ENCODE measurements at regions not wholly inside any gene's neighbourhood (a gene's known extent, or its start where the extent isn't known, plus 50 kb on each side); places are given as distances from the start of the nearest gene placed in this dataset.
"Not testable (repeated sequence)": the region's sequence is repeated elsewhere in the genome, so short reads cannot be mapped to it uniquely, and the experiment has no call there.

DNA sequence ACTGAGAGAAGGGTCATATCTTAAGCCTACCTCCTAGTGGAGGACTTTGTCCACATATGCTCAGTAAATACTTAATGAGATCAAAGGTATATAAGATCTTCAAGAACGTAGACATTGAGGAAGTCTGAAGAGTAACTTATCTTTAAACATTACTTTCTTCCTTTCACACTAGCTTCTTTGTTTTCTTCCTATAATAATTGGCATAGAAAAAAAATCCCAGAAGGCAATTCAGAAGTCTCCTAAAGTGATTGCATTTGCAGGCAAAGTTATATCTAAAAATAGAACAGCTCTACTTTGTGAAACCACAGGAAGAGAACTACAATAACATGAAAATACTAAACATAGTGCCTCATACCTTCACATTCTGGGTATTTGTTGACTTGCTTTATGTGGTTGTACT lies 150.4 kb downstream of the PPP1R3A start:
- no peak for DNase-seq (ENCODE audit: low read depth in 1 of 2, low spot score in 2 of 2)
- Histone ChIP-seq H3K27ac (no peak overlapping the region), H3K4me3 (no peak overlapping the region), H3K36me3 (no peaks in the 10 kb centered on the region), H3K27me3 (replicated peaks) (no peaks in the 10 kb centered on the region), H3K9me3 (replicated peaks) (no peaks in the 10 kb centered on the region), H3K4me1 (replicated peaks) (0 out of 2 replicates have a peak, but pooled peaks cover 5% of the 10 kb centered on the region)

DNA sequence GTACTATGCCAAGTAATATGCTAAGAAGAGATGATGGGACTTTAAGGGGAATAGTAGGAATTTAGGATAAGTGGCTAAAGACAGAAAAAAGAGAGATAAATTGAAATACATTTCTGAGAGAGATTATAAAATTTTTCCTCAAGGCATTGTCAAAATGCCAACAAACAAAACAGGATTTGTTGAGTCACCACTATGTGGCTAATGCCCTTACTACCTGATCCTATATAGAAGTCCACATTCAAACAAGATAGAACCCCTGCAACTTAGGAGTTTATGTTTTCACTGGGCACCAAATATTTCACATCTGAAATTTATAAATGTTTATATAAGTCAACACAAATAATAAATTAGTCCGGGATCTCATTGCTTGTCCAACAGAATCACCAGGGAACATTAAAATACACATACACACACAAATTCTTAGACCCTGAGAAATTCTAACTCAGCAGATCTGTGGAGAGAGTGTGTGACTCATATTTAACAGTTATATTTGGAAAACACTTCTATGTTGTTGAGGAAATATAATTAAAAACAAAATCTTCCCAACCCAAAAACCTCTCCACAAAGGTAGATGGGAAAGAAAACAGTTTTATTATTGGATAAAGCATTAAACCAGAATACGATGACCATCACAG lies 154.3 kb downstream of the PPP1R3A start:
- Histone ChIP-seq H3K27ac (no peak overlapping the region), H3K9me3 (replicated peaks) (no peaks in the 10 kb centered on the region), H3K27me3 (replicated peaks) (no peaks in the 10 kb centered on the region), H3K36me3 (no peaks in the 10 kb centered on the region), H3K4me1 (replicated peaks) (0 out of 2 replicates have a peak, but pooled peaks cover 5% of the 10 kb centered on the region), H3K4me3 (no peak overlapping the region)
- DNase-seq (ENCODE audit: low read depth in 1 of 2, low spot score in 2 of 2) = no peak

DNA sequence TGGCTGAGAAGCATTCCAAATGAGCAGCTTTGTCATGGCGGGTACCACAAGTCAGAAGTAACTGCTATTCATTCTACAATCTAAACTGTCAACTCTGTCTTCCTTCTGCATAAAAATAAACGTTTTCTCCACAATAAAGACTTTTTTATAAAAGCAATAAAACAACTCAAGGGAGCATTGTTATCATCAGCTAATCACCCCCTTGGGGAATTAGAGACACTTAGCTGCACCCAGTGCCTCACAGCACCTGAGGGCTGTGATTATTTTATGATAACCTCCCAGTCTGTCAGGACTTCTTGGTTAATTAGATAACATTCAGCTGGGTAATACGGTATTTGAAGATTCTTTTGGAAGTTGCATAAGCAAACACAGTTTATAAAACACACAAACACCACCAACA lies 155.6 kb downstream of the PPP1R3A start:
- H3K27ac ChIP-seq = no peak overlapping the region
- no peak for DNase-seq (ENCODE audit: low read depth in 1 of 2, low spot score in 2 of 2)
- no peaks in the 10 kb centered on the region for H3K27me3 ChIP-seq (replicated peaks)
- H3K36me3 ChIP-seq = no peaks in the 10 kb centered on the region
- no peak overlapping the region for H3K4me3 ChIP-seq
- H3K9me3 ChIP-seq (replicated peaks) = no peaks in the 10 kb centered on the region
- no peaks in the 10 kb centered on the region for H3K4me1 ChIP-seq (replicated peaks)

DNA sequence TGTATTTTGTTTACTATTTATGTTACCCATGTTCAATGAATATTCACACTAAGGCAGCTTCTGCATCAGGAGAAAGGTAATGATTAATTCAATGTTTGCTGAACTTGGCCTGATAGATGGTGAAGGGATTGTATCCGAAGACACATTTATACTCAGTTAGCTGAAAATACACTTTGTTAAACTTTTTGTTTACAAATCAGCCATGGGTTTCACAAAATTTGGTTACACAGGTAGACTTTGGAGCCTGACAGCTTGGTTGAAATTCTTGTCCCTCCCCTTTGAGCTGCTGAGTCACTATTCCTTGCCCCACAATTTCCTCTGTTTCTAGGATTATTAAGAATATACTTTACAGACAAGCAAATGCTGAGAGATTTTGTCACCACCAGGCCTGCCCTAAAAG lies 162.6 kb downstream of the PPP1R3A start:
- no peak overlapping the region for H3K4me3 ChIP-seq
- H3K27me3 ChIP-seq (replicated peaks) = no peaks in the 10 kb centered on the region
- DNase-seq (ENCODE audit: low read depth in 1 of 2, low spot score in 2 of 2) = no peak
- no peaks in the 10 kb centered on the region for H3K9me3 ChIP-seq (replicated peaks)
- no peaks in the 10 kb centered on the region for H3K4me1 ChIP-seq (replicated peaks)
- no peaks in the 10 kb centered on the region for H3K36me3 ChIP-seq
- H3K27ac ChIP-seq = no peak overlapping the region

DNA sequence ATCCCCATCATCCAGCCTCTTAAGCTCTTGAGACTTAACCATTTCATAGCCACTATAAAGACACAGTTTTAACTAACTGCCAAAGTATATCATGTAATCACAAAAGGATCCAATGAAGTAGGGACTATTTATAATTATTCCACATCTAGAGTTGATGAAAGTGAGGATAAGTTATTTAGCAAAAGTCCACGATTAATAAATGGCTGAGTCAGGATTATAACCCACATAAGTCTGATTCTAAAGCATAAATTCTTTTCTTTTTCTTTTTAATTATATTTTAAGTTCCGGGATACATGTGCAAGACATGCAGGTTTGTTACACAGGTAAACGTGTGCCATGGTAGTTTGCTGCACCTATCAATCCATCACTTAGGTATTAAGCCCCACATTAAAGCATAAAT lies 166.1 kb downstream of the PPP1R3A start:
- Histone ChIP-seq H3K27me3 (replicated peaks) (no peaks in the 10 kb centered on the region), H3K36me3 (no peaks in the 10 kb centered on the region), H3K4me3 (no peak overlapping the region), H3K9me3 (replicated peaks) (no peaks in the 10 kb centered on the region), H3K27ac (no peak overlapping the region), H3K4me1 (replicated peaks) (no peaks in the 10 kb centered on the region)
- DNase-seq (ENCODE audit: low read depth in 1 of 2, low spot score in 2 of 2) = no peak

DNA sequence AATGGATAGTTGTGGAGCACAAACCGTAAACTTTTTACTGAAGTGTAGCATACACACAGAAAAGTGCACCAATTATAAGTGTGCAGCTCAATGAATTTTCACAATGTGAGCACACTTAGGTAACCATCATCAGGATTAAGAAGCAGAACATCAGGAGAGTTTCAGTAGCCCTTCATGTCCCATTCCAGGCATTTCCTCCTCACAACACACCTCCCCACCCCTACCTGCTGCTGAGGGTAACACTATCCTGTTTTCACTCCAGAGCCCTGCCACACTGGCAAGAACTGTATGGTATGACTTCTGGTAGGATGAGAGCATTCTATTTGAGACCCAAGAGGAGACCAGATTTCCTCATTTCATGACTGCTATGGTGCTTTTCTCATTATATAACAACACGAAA lies 166.5 kb downstream of the PPP1R3A start:
- Histone ChIP-seq H3K27me3 (replicated peaks) (no peaks in the 10 kb centered on the region), H3K27ac (no peak overlapping the region), H3K4me3 (no peak overlapping the region), H3K9me3 (replicated peaks) (no peaks in the 10 kb centered on the region), H3K4me1 (replicated peaks) (no peaks in the 10 kb centered on the region), H3K36me3 (no peaks in the 10 kb centered on the region)
- DNase-seq (ENCODE audit: low read depth in 1 of 2, low spot score in 2 of 2) = no peak

DNA sequence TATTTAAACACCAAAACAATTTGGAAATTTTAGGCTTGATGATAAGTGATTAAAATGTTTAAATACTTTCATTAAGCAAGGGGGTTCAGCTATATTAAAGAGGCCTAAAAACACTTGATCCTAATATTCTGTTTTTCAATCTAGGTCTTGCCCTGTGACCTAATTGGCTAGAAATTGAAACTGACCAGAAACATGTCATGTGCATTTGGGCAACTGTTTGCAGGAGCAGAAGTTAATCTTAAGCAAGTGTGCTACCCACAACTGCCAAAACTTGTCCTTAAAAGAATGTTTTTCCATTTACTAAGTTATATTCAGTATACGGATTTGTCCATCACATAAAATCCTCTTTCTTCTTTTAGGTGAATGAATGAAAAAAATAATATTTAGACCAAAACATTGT lies 167.3 kb downstream of the PPP1R3A start:
- no peak for DNase-seq (ENCODE audit: low read depth in 1 of 2, low spot score in 2 of 2)
- Histone ChIP-seq H3K9me3 (replicated peaks) (no peaks in the 10 kb centered on the region), H3K36me3 (no peaks in the 10 kb centered on the region), H3K4me1 (replicated peaks) (no peaks in the 10 kb centered on the region), H3K4me3 (no peak overlapping the region), H3K27me3 (replicated peaks) (no peaks in the 10 kb centered on the region), H3K27ac (no peak overlapping the region)

DNA sequence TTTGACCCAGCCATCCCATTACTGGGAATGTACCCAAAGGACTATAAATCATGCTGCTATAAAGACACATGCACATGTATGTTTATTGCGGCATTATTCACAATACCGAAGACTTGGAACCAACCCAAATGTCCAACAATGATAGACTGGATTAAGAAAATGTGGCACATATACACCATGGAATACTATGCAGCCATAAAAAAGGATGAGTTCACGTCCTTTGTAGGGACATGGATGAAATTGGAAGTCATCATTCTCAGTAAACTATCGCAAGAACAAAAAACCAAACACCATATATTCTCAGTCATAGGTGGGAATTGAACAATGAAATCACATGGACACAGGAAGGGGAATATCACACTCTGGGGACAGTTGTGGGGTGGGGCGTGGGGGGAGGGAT lies 170.4 kb downstream of the PPP1R3A start:
- H3K4me1 ChIP-seq (replicated peaks); H3K36me3 ChIP-seq; DNase-seq (ENCODE audit: low read depth in 1 of 2, low spot score in 2 of 2); H3K27me3 ChIP-seq (replicated peaks); H3K27ac ChIP-seq; H3K9me3 ChIP-seq (replicated peaks); H3K4me3 ChIP-seq: not testable (repeated sequence)

DNA sequence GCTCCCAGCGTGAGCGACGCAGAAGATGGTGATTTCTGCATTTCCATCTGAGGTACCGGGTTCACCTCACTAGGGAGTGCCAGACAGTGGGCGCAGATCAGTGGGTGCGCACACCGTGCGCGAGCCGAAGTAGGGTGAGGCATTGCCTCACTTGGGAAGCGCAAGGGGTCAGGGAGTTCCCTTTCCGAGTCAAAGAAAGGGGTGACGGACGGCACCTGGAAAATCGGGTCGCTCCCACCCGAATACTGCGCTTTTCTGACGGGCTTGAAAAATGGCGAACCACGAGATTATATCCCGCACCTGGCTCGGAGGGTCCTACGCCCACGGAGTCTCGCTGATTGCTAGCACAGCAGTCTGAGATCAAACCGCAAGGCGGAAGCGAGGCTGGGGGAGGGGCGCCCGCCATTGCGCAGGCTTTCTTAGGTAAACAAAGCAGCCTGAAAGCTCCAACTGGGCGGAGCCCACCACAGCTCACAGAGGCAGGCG lies 175.8 kb downstream of the PPP1R3A start:
- H3K27me3 ChIP-seq (replicated peaks); H3K27ac ChIP-seq; H3K36me3 ChIP-seq; H3K4me1 ChIP-seq (replicated peaks); H3K4me3 ChIP-seq; H3K9me3 ChIP-seq (replicated peaks); DNase-seq (ENCODE audit: low read depth in 1 of 2, low spot score in 2 of 2): not testable (repeated sequence)

DNA sequence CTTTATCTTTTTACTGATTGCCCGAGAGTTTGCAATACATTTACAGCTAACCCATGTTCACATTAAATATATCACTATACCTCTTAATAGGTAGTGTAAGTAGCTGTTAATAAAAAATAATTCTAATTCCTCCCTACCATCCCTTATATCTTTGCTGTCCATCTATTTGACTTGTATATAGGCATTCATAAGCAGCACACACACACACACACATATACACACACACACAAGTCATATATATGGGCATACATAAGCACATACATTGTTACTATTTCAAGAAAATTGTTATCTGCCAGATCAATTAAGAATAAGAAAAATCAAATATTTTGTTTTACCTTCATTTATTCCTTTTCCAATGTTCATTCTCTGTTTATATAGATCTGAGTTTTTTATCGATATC lies 176.4 kb downstream of the PPP1R3A start:
- Histone ChIP-seq H3K36me3 (no peaks in the 10 kb centered on the region), H3K4me3 (no peak overlapping the region), H3K27me3 (replicated peaks) (no peaks in the 10 kb centered on the region), H3K9me3 (replicated peaks) (no peaks in the 10 kb centered on the region), H3K27ac (no peak overlapping the region), H3K4me1 (replicated peaks) (no peaks in the 10 kb centered on the region)
- DNase-seq (ENCODE audit: low read depth in 1 of 2, low spot score in 2 of 2) = no peak

DNA sequence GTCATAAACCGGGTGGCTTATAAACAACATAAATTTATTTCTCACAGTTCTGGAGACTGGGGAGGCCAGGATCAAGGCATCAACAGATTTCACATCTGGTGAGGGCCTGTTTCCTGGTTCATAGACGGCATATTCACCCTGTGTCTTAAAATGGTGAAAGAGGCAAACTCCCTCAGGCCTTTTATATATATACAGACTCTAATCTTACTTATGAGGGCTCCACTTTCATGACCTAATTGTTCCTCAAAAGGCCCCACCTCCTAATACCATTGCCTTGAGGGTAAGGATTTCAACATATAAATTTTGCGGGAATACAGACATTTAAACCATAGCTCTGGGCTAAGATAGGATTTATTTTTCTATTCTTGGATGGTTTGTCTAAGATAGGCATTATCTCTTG lies 187.2 kb downstream of the PPP1R3A start:
- no peaks in the 10 kb centered on the region for H3K36me3 ChIP-seq
- DNase-seq (ENCODE audit: low read depth in 1 of 2, low spot score in 2 of 2) = no peak
- no peaks in the 10 kb centered on the region; the same call in 1 of the 2 replicates for H3K27me3 ChIP-seq (replicated peaks)
- H3K4me3 ChIP-seq = no peak overlapping the region
- no peaks in the 10 kb centered on the region for H3K9me3 ChIP-seq (replicated peaks)
- H3K4me1 ChIP-seq (replicated peaks) = no peaks in the 10 kb centered on the region
- no peak overlapping the region for H3K27ac ChIP-seq

DNA sequence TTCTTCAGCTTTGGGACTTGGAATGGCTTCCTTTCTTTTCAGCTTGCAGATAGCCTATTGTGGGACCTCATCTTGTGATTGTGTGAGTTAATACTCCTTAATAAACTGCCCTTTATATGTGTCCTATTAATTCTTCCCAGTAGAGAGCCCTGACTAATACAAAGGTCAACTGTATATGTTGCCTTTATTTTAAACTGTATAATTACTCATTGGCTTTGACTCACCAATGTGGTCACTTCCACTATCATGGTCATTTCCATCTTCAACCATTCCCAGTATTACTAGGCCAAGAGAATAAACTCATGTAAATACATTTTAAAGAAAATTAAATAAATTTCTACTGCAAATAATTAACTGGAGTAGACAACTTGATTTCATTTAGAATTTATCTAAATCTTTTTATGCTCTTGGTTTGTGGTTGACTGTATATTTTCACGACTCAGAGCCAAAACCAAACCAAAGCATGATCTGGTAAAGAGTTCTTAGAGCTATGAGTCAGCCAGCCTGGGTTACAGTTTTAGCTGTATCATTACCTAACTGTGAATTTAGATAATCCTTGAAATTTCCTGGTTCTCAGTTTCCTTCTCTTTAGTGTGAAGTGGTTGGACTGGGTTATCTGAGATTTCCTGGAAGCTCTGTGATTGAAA lies 188.4 kb downstream of the PPP1R3A start:
- DNase-seq (ENCODE audit: low read depth in 1 of 2, low spot score in 2 of 2) = peak in 1 of 2 experiments; percentile 10
- Histone ChIP-seq H3K9me3 (replicated peaks) (no peaks in the 10 kb centered on the region), H3K27me3 (replicated peaks) (no peaks in the 10 kb centered on the region; the same call in 1 of the 2 replicates), H3K36me3 (no peaks in the 10 kb centered on the region), H3K27ac (no peak overlapping the region), H3K4me3 (no peak overlapping the region), H3K4me1 (replicated peaks) (no peaks in the 10 kb centered on the region)

DNA sequence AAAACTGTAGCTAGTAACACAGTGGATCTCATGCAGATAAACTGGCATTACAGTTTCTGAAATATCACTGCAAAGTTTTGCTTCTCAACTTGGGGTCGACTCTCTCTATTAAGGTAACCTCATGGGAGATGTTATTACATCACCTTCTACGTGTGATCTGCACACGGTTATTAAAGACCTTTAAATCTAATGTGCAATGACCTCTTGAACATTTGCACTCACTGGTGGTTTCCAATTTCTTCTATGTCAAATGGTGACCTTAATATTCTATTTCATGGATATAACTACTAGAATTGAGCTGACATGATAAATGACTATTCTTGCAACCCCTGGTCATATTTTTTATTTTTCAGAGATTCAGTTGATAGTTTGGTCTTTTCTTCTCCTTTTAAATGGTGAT lies 191.3 kb downstream of the PPP1R3A start:
- Histone ChIP-seq H3K36me3 (no peaks in the 10 kb centered on the region), H3K4me3 (no peak overlapping the region), H3K9me3 (replicated peaks) (no peaks in the 10 kb centered on the region), H3K27me3 (replicated peaks) (no peaks in the 10 kb centered on the region), H3K27ac (no peak overlapping the region), H3K4me1 (replicated peaks) (no peaks in the 10 kb centered on the region)
- DNase-seq (ENCODE audit: low read depth in 1 of 2, low spot score in 2 of 2) = no peak

DNA sequence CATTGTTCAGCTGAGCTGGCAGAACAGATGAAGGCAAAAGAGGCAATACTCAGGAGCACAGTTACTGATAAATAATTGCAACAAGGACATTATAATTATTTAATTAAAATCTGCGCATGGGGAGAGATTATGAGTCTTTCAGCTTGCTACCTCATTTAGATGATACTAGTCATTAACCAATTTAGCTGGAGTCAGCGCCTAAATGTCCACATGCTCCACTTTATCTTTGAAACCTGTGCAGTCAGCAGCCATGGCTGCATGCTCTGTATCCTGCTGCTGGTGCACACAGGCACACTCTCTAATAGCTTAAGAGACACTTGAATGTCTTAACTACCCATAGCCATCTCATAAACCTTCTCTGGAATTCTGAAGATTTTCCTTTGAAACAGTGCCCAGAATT lies 196.8 kb downstream of the PPP1R3A start:
- Histone ChIP-seq H3K4me1 (replicated peaks) (no peaks in the 10 kb centered on the region), H3K27me3 (replicated peaks) (no peaks in the 10 kb centered on the region), H3K9me3 (replicated peaks) (no peaks in the 10 kb centered on the region), H3K27ac (no peak overlapping the region), H3K4me3 (no peak overlapping the region), H3K36me3 (no peaks in the 10 kb centered on the region)
- no peak for DNase-seq (ENCODE audit: low read depth in 1 of 2, low spot score in 2 of 2)

DNA sequence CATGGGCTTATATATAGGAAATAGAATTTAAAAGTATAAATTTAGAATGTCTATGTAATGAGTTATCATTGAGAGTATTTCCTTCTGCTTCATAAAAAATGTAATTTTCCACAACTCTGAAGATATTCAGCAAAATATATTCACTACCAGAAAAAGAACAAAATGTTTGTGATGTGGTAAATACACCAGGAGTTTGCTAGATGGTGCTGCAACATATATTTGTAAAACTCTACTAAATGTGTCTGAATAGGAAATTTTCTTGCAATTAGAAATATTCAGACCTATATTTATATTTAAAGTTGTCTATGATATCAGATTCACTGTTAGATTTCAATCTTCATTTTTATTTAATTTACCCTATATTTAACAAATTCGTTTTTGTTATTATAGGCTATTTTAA lies 201.1 kb downstream of the PPP1R3A start:
- Histone ChIP-seq H3K27me3 (replicated peaks) (no peaks in the 10 kb centered on the region), H3K4me1 (replicated peaks) (no peaks in the 10 kb centered on the region), H3K4me3 (no peak overlapping the region), H3K36me3 (no peaks in the 10 kb centered on the region), H3K27ac (no peak overlapping the region), H3K9me3 (replicated peaks) (no peaks in the 10 kb centered on the region)
- no peak for DNase-seq (ENCODE audit: low read depth in 1 of 2, low spot score in 2 of 2)

Data from SJSA1 (cell line).